Astrocyte (in vitro differentiated cells and primary cell): ENCODE measurements at regions not wholly inside any gene's neighbourhood (a gene's known extent, or its start where the extent isn't known, plus 50 kb on each side); places are given as distances from the start of the nearest gene placed in this dataset.

Source experiments
- CTCF ChIP-seq: IDR thresholded peaks from 2 replicates; pipeline ENCODE4 v1.5.1; 2011; ENCODE audit warnings: low read depth, mild to moderate bottlenecking, inconsistent platforms, low read length, moderate library complexity; ENCODE audit not compliant: insufficient read depth
- EZH2 ChIP-seq: IDR thresholded peaks from 2 replicates; pipeline ENCODE4 v1.6.1; 2012; ENCODE audit warnings: mild to moderate bottlenecking, low read length, inconsistent platforms; ENCODE audit not compliant: insufficient read depth

- TF ChIP-seq CTCF, result no peak
- no peak for TF ChIP-seq EZH2
Measured at GRCh38 chr5:124590686-124591085, 155.8 kb downstream of the ZNF608 start.
